Astrocyte (in vitro differentiated cells and primary cell): ENCODE measurements at regions not wholly inside any gene's neighbourhood (a gene's known extent, or its start where the extent isn't known, plus 50 kb on each side); places are given as distances from the start of the nearest gene placed in this dataset.

Experiments
- DNase-seq: peaks from one replicate; pipeline ENCODE4 v3.0.0-alpha.2; 2010; ENCODE audit warnings: low read depth
- FAIRE-seq: peaks from 2 replicates; lab custom pipeline; 2011; peaks lifted over from hg19 to GRCh38; lab: Jason Lieb, UNC
- H2AFZ ChIP-seq: 2 replicates; pipeline ENCODE4 v1.6.0; 2012; ENCODE audit warnings: low read depth, low read length, inconsistent platforms
- H3K27ac ChIP-seq: 2 replicates; pipeline ENCODE4 v1.5.1; 2011; ENCODE audit warnings: low read depth, low read length, inconsistent platforms
- H3K27me3 ChIP-seq: 2 replicates; pipeline ENCODE4 v1.6.0; 2011; ENCODE audit warnings: low read length, inconsistent platforms; ENCODE audit not compliant: insufficient read depth
- H3K36me3 ChIP-seq: 2 replicates; pipeline ENCODE4 v1.5.1; 2011; ENCODE audit warnings: low read length, inconsistent platforms; ENCODE audit not compliant: insufficient read depth
- H3K4me1 ChIP-seq: 2 replicates; pipeline ENCODE4 v1.5.1; 2011; ENCODE audit warnings: low read length, inconsistent platforms; ENCODE audit not compliant: insufficient read depth
- H3K4me2 ChIP-seq: 2 replicates; pipeline ENCODE4 v1.6.0; 2012; ENCODE audit warnings: low read length, inconsistent platforms
- H3K4me3 ChIP-seq: 2 replicates; pipeline ENCODE4 v1.5.1; 2011; ENCODE audit warnings: low read depth, mild to moderate bottlenecking, low read length, inconsistent platforms; ENCODE audit not compliant: insufficient read depth
- H3K79me2 ChIP-seq: 2 replicates; pipeline ENCODE4 v1.6.0; 2012; ENCODE audit warnings: mild to moderate bottlenecking, low read length, inconsistent platforms; ENCODE audit not compliant: insufficient read depth
- H3K9ac ChIP-seq: 2 replicates; pipeline ENCODE4 v1.6.0; 2012; ENCODE audit warnings: mild to moderate bottlenecking, low read length, inconsistent platforms
- H3K9me3 ChIP-seq: 2 replicates; pipeline ENCODE4 v1.5.1; 2012; ENCODE audit warnings: low read depth, mild to moderate bottlenecking, low read length, inconsistent platforms; ENCODE audit not compliant: insufficient read depth
- H4K20me1 ChIP-seq: 2 replicates; pipeline ENCODE4 v1.6.0; 2012; ENCODE audit warnings: low read length, inconsistent platforms; ENCODE audit not compliant: insufficient read depth
- H3K27ac Mint-ChIP-seq: one replicate; pipeline ENCODE4 v1.8.0; 2021; ENCODE audit warnings: mild to moderate bottlenecking, mixed read lengths; ENCODE audit not compliant: unreplicated experiment
- H3K27me3 Mint-ChIP-seq: one replicate; pipeline ENCODE4 v1.8.0; 2021; ENCODE audit warnings: low read depth, mixed read lengths; ENCODE audit not compliant: unreplicated experiment
- H3K36me3 Mint-ChIP-seq: one replicate; pipeline ENCODE4 v1.8.0; 2021; ENCODE audit warnings: low read depth, mixed read lengths; ENCODE audit not compliant: unreplicated experiment
- H3K4me1 Mint-ChIP-seq: one replicate; pipeline ENCODE4 v1.8.0; 2021; ENCODE audit warnings: low read depth, mixed read lengths; ENCODE audit not compliant: unreplicated experiment
- H3K4me3 Mint-ChIP-seq: one replicate; pipeline ENCODE4 v1.8.0; 2021; ENCODE audit warnings: mild to moderate bottlenecking, moderate library complexity, mixed read lengths; ENCODE audit not compliant: unreplicated experiment
- H3K9me3 Mint-ChIP-seq: one replicate; pipeline ENCODE4 v1.8.0; 2021; ENCODE audit warnings: mild to moderate bottlenecking, mixed read lengths; ENCODE audit not compliant: unreplicated experiment
- EZH2 ChIP-seq: IDR thresholded peaks from 2 replicates; pipeline ENCODE4 v1.6.1; 2012; ENCODE audit warnings: mild to moderate bottlenecking, low read length, inconsistent platforms; ENCODE audit not compliant: insufficient read depth
- TF ChIP-seq, protein P1 (sequence below): IDR thresholded peaks from 2 replicates; pipeline ENCODE4 v1.5.1; 2011; ENCODE audit warnings: low read depth, mild to moderate bottlenecking, inconsistent platforms, low read length, moderate library complexity; ENCODE audit not compliant: insufficient read depth

GRCh38 chr14:43483415-43483814 is 1023.7 kb downstream of the FSCB start:
- H3K9me3 Mint-ChIP-seq, result no peaks in the 10 kb centered on the region

GRCh38 chr14:43481864-43482263 is 1025.2 kb downstream of the FSCB start:
- no peak overlapping the region for H3K4me3 Mint-ChIP-seq
- no peak for TF ChIP-seq EZH2
- TF ChIP-seq, protein P1, sequence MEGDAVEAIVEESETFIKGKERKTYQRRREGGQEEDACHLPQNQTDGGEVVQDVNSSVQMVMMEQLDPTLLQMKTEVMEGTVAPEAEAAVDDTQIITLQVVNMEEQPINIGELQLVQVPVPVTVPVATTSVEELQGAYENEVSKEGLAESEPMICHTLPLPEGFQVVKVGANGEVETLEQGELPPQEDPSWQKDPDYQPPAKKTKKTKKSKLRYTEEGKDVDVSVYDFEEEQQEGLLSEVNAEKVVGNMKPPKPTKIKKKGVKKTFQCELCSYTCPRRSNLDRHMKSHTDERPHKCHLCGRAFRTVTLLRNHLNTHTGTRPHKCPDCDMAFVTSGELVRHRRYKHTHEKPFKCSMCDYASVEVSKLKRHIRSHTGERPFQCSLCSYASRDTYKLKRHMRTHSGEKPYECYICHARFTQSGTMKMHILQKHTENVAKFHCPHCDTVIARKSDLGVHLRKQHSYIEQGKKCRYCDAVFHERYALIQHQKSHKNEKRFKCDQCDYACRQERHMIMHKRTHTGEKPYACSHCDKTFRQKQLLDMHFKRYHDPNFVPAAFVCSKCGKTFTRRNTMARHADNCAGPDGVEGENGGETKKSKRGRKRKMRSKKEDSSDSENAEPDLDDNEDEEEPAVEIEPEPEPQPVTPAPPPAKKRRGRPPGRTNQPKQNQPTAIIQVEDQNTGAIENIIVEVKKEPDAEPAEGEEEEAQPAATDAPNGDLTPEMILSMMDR, result no peak
- no peak overlapping the region for H3K9ac ChIP-seq
- FAIRE-seq, result no peak
- no peaks in the 10 kb centered on the region for H3K27me3 ChIP-seq
- no peak overlapping the region for H2AFZ ChIP-seq
- no peaks in the 10 kb centered on the region for H3K27me3 Mint-ChIP-seq
- H4K20me1 ChIP-seq, result no peaks in the 10 kb centered on the region
- H3K27ac ChIP-seq, result no peak overlapping the region
- no peaks in the 10 kb centered on the region for H3K9me3 Mint-ChIP-seq
- no peak overlapping the region for H3K27ac Mint-ChIP-seq
- no peaks in the 10 kb centered on the region for H3K79me2 ChIP-seq
- H3K4me2 ChIP-seq, result no peak overlapping the region
- H3K36me3 Mint-ChIP-seq, result no peaks in the 10 kb centered on the region
- no peaks in the 10 kb centered on the region for H3K36me3 ChIP-seq
- no peaks in the 10 kb centered on the region for H3K4me1 ChIP-seq
- DNase-seq, result no peak
- no peaks in the 10 kb centered on the region for H3K4me1 Mint-ChIP-seq
- H3K9me3 ChIP-seq, result no peaks in the 10 kb centered on the region
- no peak overlapping the region for H3K4me3 ChIP-seq

More at GRCh38 chr14:43483415-43483814, 1023.7 kb downstream of the FSCB start:
- FAIRE-seq (no peak), DNase-seq (no peak)
- H3K4me3 Mint-ChIP-seq, result no peak overlapping the region
- no peaks in the 10 kb centered on the region for H3K9me3 ChIP-seq
- H3K36me3 ChIP-seq, result no peaks in the 10 kb centered on the region
- no peak overlapping the region for H2AFZ ChIP-seq
- TF ChIP-seq EZH2, result no peak
- TF ChIP-seq, protein P1, result no peak
- no peak overlapping the region for H3K4me2 ChIP-seq
- no peaks in the 10 kb centered on the region for H3K27me3 Mint-ChIP-seq
- H3K27me3 ChIP-seq, result no peaks in the 10 kb centered on the region
- H3K4me1 ChIP-seq, result no peaks in the 10 kb centered on the region
- H3K4me3 ChIP-seq, result no peak overlapping the region
- no peaks in the 10 kb centered on the region for H3K36me3 Mint-ChIP-seq
- no peak overlapping the region for H3K27ac ChIP-seq
- H3K79me2 ChIP-seq, result no peaks in the 10 kb centered on the region
- H3K4me1 Mint-ChIP-seq, result no peaks in the 10 kb centered on the region
- H3K9ac ChIP-seq, result no peak overlapping the region
- no peaks in the 10 kb centered on the region for H4K20me1 ChIP-seq
- H3K27ac Mint-ChIP-seq, result no peak overlapping the region

DNA sequence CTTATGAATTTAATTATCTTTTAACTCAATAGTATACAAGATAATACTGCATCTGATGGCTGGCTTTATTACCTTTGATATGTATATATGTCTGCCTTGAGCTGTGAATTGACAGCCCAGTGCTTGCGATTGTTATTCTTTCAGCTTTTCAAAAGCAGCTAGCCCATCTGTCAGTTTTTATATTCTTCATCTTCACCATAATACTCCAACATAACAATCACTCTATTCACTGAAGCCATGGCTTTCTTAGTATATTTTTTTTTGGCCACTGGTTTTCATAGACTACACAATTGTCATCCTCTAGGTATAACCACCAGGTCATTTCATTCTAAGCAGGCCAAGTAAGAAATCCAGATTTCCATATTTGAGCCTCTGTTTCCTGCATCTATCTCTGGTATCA is 1026.1 kb downstream of the FSCB start:
- Histone ChIP-seq H4K20me1 (no peaks in the 10 kb centered on the region), H3K9ac (no peak overlapping the region), H3K36me3 (no peaks in the 10 kb centered on the region), H2AFZ (no peak overlapping the region), H3K4me1 (no peaks in the 10 kb centered on the region), H3K4me3 (no peak overlapping the region), H3K27ac (no peak overlapping the region), H3K4me2 (no peak overlapping the region), H3K79me2 (no peaks in the 10 kb centered on the region), H3K9me3 (no peaks in the 10 kb centered on the region), H3K27me3 (no peaks in the 10 kb centered on the region)
- FAIRE-seq, result no peak
- Mint-ChIP-seq H3K4me3 (no peak overlapping the region), H3K27me3 (no peaks in the 10 kb centered on the region), H3K27ac (no peak overlapping the region), H3K4me1 (no peaks in the 10 kb centered on the region), H3K36me3 (no peaks in the 10 kb centered on the region), H3K9me3 (no peaks in the 10 kb centered on the region)
- no peak for DNase-seq
- TF ChIP-seq EZH2, result no peak
- TF ChIP-seq, protein P1, result no peak
